GM12878 (cell line): ENCODE measurements at regions not wholly inside any gene's neighbourhood (a gene's known extent, or its start where the extent isn't known, plus 50 kb on each side); places are given as distances from the start of the nearest gene placed in this dataset.
A peak's percentile ranks its signal among the peaks of the same experiment; 100 is the strongest.

Experiments used
- ATF2 ChIP-seq: IDR thresholded peaks from 2 replicates; pipeline ENCODE4 v1.6.1; 2012; ENCODE audit warnings: low read length, inconsistent platforms
- BCL11A ChIP-seq: IDR thresholded peaks from 2 replicates; pipeline ENCODE4 v1.6.1; 2011; ENCODE audit warnings: low read depth, low read length
- CBX3 ChIP-seq: fragments of 200-600 bp; sonication (generic); IDR thresholded peaks from 2 replicates; pipeline ENCODE4 v1.6.1; 2016; ENCODE audit warnings: low read depth, borderline replicate concordance
- CHD2 ChIP-seq: IDR thresholded peaks from 2 replicates; pipeline ENCODE4 v1.6.1; 2011; ENCODE audit warnings: low read depth, low read length, improper control_type of control experiment, borderline replicate concordance
- ETV6 ChIP-seq, 2 experiments: fragments of 450-650 bp in 1 of 2; IDR thresholded peaks in 1 of 2; conservative IDR thresholded peaks in 1 of 2; 2 replicates each; pipeline ENCODE4 v1.6.1; 2014; ENCODE audit warnings: antibody characterized with exemption in 1 of 2, borderline replicate concordance in 1 of 2, low read depth in 1 of 2, mild to moderate bottlenecking in 1 of 2, moderate library complexity in 1 of 2
- HDAC2 ChIP-seq: fragments of 200-600 bp; sonication (generic); IDR thresholded peaks from 2 replicates; pipeline ENCODE4 v1.6.1; 2017
- IRF3 ChIP-seq: fragments of 450-650 bp; IDR thresholded peaks from 2 replicates; pipeline ENCODE4 v1.6.1; 2014; ENCODE audit warnings: mild to moderate bottlenecking
- IRF5 ChIP-seq: fragments of 450-650 bp; IDR thresholded peaks from 2 replicates; pipeline ENCODE4 v1.6.1; 2017; ENCODE audit warnings: borderline replicate concordance
- MEF2B ChIP-seq: fragments of 450-650 bp; IDR thresholded peaks from 2 replicates; pipeline ENCODE4 v1.6.1; 2018; ENCODE audit warnings: mild to moderate bottlenecking, moderate library complexity; ENCODE audit not compliant: partially characterized antibody, poor library complexity, severe bottlenecking
- MTA3 ChIP-seq: IDR thresholded peaks from 2 replicates; pipeline ENCODE4 v1.6.1; 2012; ENCODE audit warnings: low read length, inconsistent platforms, borderline replicate concordance
- MYC ChIP-seq: IDR thresholded peaks from 2 replicates; pipeline ENCODE4 v1.6.1; 2011; ENCODE audit warnings: mild to moderate bottlenecking, low read length, moderate library complexity, inconsistent platforms; ENCODE audit not compliant: insufficient read depth, insufficient replicate concordance, insufficient read length, severe bottlenecking
- PAX8 ChIP-seq: fragments of 450-650 bp; IDR thresholded peaks from 2 replicates; pipeline ENCODE4 v1.6.1; 2017; ENCODE audit warnings: mild to moderate bottlenecking, moderate library complexity
- POLR2AphosphoS2 ChIP-seq: IDR thresholded peaks from 2 replicates; pipeline ENCODE4 v1.6.1; 2011; ENCODE audit warnings: low read depth, mild to moderate bottlenecking, low read length, improper control_type of control experiment, moderate library complexity
- RCOR1 ChIP-seq: conservative IDR thresholded peaks from 2 replicates; pipeline ENCODE4 v1.6.1; 2012; ENCODE audit warnings: low read depth, low read length, improper control_type of control experiment
- RELB ChIP-seq: fragments of 450-650 bp; IDR thresholded peaks from 2 replicates; pipeline ENCODE4 v1.6.1; 2017; ENCODE audit warnings: low read depth, mild to moderate bottlenecking, moderate library complexity
- SIN3A ChIP-seq: IDR thresholded peaks from 2 replicates; pipeline ENCODE4 v1.6.1; 2012; ENCODE audit warnings: low read depth, low read length, improper control_type of control experiment
- SMAD5 ChIP-seq: IDR thresholded peaks from 2 replicates; pipeline ENCODE4 v1.6.1; 2016; ENCODE audit warnings: antibody characterized with exemption, low read depth
- SMC3 ChIP-seq: IDR thresholded peaks from 2 replicates; pipeline ENCODE4 v1.6.1; 2011; ENCODE audit warnings: low read length, improper control_type of control experiment, borderline replicate concordance
- STAT3 ChIP-seq: IDR thresholded peaks from 2 replicates; pipeline ENCODE4 v1.6.1; 2011; ENCODE audit warnings: low read depth, low read length, improper control_type of control experiment
- TCF12 ChIP-seq: IDR thresholded peaks from 2 replicates; pipeline ENCODE4 v1.6.1; 2011; ENCODE audit warnings: low read depth, mild to moderate bottlenecking, low read length
- YBX1 ChIP-seq: fragments of 450-650 bp; IDR thresholded peaks from 2 replicates; pipeline ENCODE4 v1.6.1; 2016; ENCODE audit warnings: antibody characterized with exemption
- ZBTB40 ChIP-seq: fragments of 450-650 bp; IDR thresholded peaks from 2 replicates; pipeline ENCODE4 v1.6.1; 2016; ENCODE audit warnings: mild to moderate bottlenecking, moderate library complexity, borderline replicate concordance

- TF ChIP-seq IRF3 = no peak
- no peak for TF ChIP-seq STAT3
- no peak for TF ChIP-seq MTA3
- TF ChIP-seq RELB = peak; percentile 77
- no peak for TF ChIP-seq POLR2AphosphoS2
- peak; percentile 64 for TF ChIP-seq ATF2
- TF ChIP-seq SIN3A = no peak
- no peak for TF ChIP-seq IRF5
- no peak for TF ChIP-seq ZBTB40
- no peak for TF ChIP-seq HDAC2
- TF ChIP-seq ETV6 (conservative IDR thresholded peaks at IDR 0.05 in 1 of 2, IDR thresholded peaks at IDR 0.05 in 1 of 2; ENCODE audit: borderline replicate concordance in 1 of 2, low read depth in 1 of 2) = peak in 1 of 2 experiments; percentile 79; a peak in 2 of 4 replicates
- no peak for TF ChIP-seq PAX8
- no peak for TF ChIP-seq CHD2
- TF ChIP-seq BCL11A = peak; percentile 83; the same call in 1 of the 2 replicates
- no peak for TF ChIP-seq SMC3
- TF ChIP-seq MEF2B = no peak
- TF ChIP-seq CBX3 = no peak
- TF ChIP-seq SMAD5 = no peak
- no peak for TF ChIP-seq YBX1
- no peak for TF ChIP-seq MYC
- TF ChIP-seq TCF12 = peak; percentile 93
- TF ChIP-seq RCOR1 = no peak
These were observed 236.8 kb upstream of the MAN1A1 start (continued) for GRCh38 chr6:119586250-119586882.
